ENCODE measurements at regions not wholly inside any gene's neighbourhood (a gene's known extent, or its start where the extent isn't known, plus 50 kb on each side); places are given as distances from the start of the nearest gene placed in this dataset.

GRCh38 chr2:40584432-40584831, 132.5 kb upstream of the SLC8A1 start:
- FAIRE-seq (no peak), DNase-seq (no peak), ATAC-seq (no peak)
- H3K9me3 ChIP-seq: no peaks in the 10 kb centered on the region
- no peaks in the 10 kb centered on the region for H3K27me3 ChIP-seq
- no peak for TF ChIP-seq CTCF (IDR thresholded peaks at IDR 0.05)
- H3K4me3 ChIP-seq: no peak overlapping the region
- no peaks in the 10 kb centered on the region for H3K4me1 ChIP-seq
- H3K27ac ChIP-seq: no peak overlapping the region
- WGBS, 2 donors: 62 to 70% methylated on average over 2 of the region's 2 CpGs
- H3K36me3 ChIP-seq: no peaks in the 10 kb centered on the region
- intact Hi-C loops (cut with DNase I): no loop called here

- intact Hi-C loops (cut with DNase I): no loop called here
- TF ChIP-seq CTCF (IDR thresholded peaks at IDR 0.05): no peak
- Histone ChIP-seq H3K27ac (no peak overlapping the region), H3K4me1 (no peaks in the 10 kb centered on the region), H3K9me3 (no peaks in the 10 kb centered on the region), H3K4me3 (no peak overlapping the region), H3K36me3 (no peaks in the 10 kb centered on the region), H3K27me3 (no peaks in the 10 kb centered on the region)
- WGBS, 2 donors: 55 to 57% methylated on average over 3 of the region's 3 CpGs
- ATAC-seq: no peak
- no peak for DNase-seq
- FAIRE-seq: no peak
Observed at GRCh38 chr2:40591774-40592173, 139.9 kb upstream of the SLC8A1 start.

- ATAC-seq: no peak
- no peaks in the 10 kb centered on the region for H3K4me1 ChIP-seq
- no peak overlapping the region for H3K27ac ChIP-seq
- intact Hi-C loops (cut with DNase I): no loop called here
- H3K27me3 ChIP-seq: no peaks in the 10 kb centered on the region
- no peaks in the 10 kb centered on the region for H3K36me3 ChIP-seq
- no peak for FAIRE-seq
- H3K9me3 ChIP-seq: no peaks in the 10 kb centered on the region
- WGBS, 2 donors: 36 to 58% methylated on average over 2 of the region's 2 CpGs
- TF ChIP-seq CTCF (IDR thresholded peaks at IDR 0.05): no peak
- no peak overlapping the region for H3K4me3 ChIP-seq
- no peak for DNase-seq
Observed at GRCh38 chr2:40592218-40592617, 140.3 kb upstream of the SLC8A1 start.

- intact Hi-C loops (cut with DNase I): no loop called here
- ATAC-seq (no peak), DNase-seq (no peak), FAIRE-seq (no peak)
- Histone ChIP-seq H3K4me1 (no peaks in the 10 kb centered on the region), H3K27me3 (no peaks in the 10 kb centered on the region), H3K27ac (no peak overlapping the region), H3K36me3 (no peaks in the 10 kb centered on the region), H3K4me3 (no peak overlapping the region), H3K9me3 (no peaks in the 10 kb centered on the region)
- WGBS, 2 donors: 45 to 73% methylated on average over 4 of the region's 4 CpGs
- TF ChIP-seq CTCF (IDR thresholded peaks at IDR 0.05): no peak
Observed at GRCh38 chr2:40606862-40607261, 155.0 kb upstream of the SLC8A1 start.

GRCh38 chr2:40611196-40611595, 159.3 kb upstream of the SLC8A1 start:
- 46 to 64% methylated on average over 4 of the region's 4 CpGs for WGBS, 2 donors
- no peaks in the 10 kb centered on the region for H3K4me1 ChIP-seq
- intact Hi-C loops (cut with DNase I): no loop called here
- H3K36me3 ChIP-seq: no peaks in the 10 kb centered on the region
- DNase-seq (no peak), FAIRE-seq (no peak), ATAC-seq (no peak)
- peaks cover 0 to 3% (median 0%) of the 10 kb centered on the region in 4 donors for H3K27me3 ChIP-seq
- TF ChIP-seq CTCF (IDR thresholded peaks at IDR 0.05): no peak
- no peaks in the 10 kb centered on the region for H3K9me3 ChIP-seq
- no peak overlapping the region for H3K27ac ChIP-seq
- no peak overlapping the region for H3K4me3 ChIP-seq

All from pancreas (tissue), 10 donors.